ENCODE measurements at regions not wholly inside any gene's neighbourhood (a gene's known extent, or its start where the extent isn't known, plus 50 kb on each side); places are given as distances from the start of the nearest gene placed in this dataset.

GRCh38 chr18:10252494-10252893 lies 201.9 kb upstream of the APCDD1 start:
- TF ChIP-seq CTCF (IDR thresholded peaks at IDR 0.05; ENCODE audit: poor library complexity): no peak
- no peak for TF ChIP-seq EZH2 (IDR thresholded peaks at IDR 0.05; ENCODE audit: borderline replicate concordance)
- TF ChIP-seq EZH2phosphoT487 (IDR thresholded peaks at IDR 0.05; ENCODE audit: low read depth, severe bottlenecking, unreplicated experiment): no peak

Measured in hepatocyte (in vitro differentiated cells).